ENCODE measurements at regions not wholly inside any gene's neighbourhood (a gene's known extent, or its start where the extent isn't known, plus 50 kb on each side); places are given as distances from the start of the nearest gene placed in this dataset.
A peak's percentile ranks its signal among the peaks of the same experiment; 100 is the strongest.
"Not testable (repeated sequence)": the region's sequence is repeated elsewhere in the genome, so short reads cannot be mapped to it uniquely, and the experiment has no call there.

GRCh38 chr7:26991796-26992195 lies 104.0 kb downstream of the HOXA1 start:
- Histone ChIP-seq H3K4me3 (ENCODE audit: extremely low read depth, insufficient read depth, low read length, poor library complexity, severe bottlenecking) (no peak overlapping the region), H3K4me1 (ENCODE audit: control insufficient read depth, insufficient read depth, low read length, poor library complexity, severe bottlenecking) (no peaks in the 10 kb centered on the region), H3K27ac (ENCODE audit: low read depth, low read length, severe bottlenecking) (no peak overlapping the region), H3K9me3 (ENCODE audit: control insufficient read depth, low read length) (no peaks in the 10 kb centered on the region), H3K36me3 (ENCODE audit: control insufficient read depth, insufficient read depth, low read length) (no peaks in the 10 kb centered on the region)
- WGBS, 2 experiments (ENCODE audit: insufficient coverage in 2 of 2), result 92 to 93% methylated on average over 3 of the region's 6 CpGs

GRCh38 chr7:26989897-26990670 lies 105.7 kb downstream of the HOXA1 start:
- Histone ChIP-seq H3K36me3 (ENCODE audit: control insufficient read depth, insufficient read depth, low read length) (no peaks in the 10 kb centered on the region), H3K4me1 (ENCODE audit: control insufficient read depth, insufficient read depth, low read length, poor library complexity, severe bottlenecking) (no peaks in the 10 kb centered on the region), H3K4me3 (ENCODE audit: extremely low read depth, insufficient read depth, low read length, poor library complexity, severe bottlenecking) (no peak overlapping the region), H3K9me3 (ENCODE audit: control insufficient read depth, low read length) (no peaks in the 10 kb centered on the region), H3K27ac (ENCODE audit: low read depth, low read length, severe bottlenecking) (no peak overlapping the region)
- 69 to 80% methylated on average over 1 to 2 of the region's 3 CpGs for WGBS, 2 experiments (ENCODE audit: insufficient coverage in 2 of 2)

GRCh38 chr7:26988836-26989374 lies 106.9 kb downstream of the HOXA1 start:
- Histone ChIP-seq H3K27ac (ENCODE audit: low read depth, low read length, severe bottlenecking) (no peak overlapping the region), H3K36me3 (ENCODE audit: control insufficient read depth, insufficient read depth, low read length) (no peaks in the 10 kb centered on the region), H3K4me1 (ENCODE audit: control insufficient read depth, insufficient read depth, low read length, poor library complexity, severe bottlenecking) (no peaks in the 10 kb centered on the region), H3K9me3 (ENCODE audit: control insufficient read depth, low read length) (no peaks in the 10 kb centered on the region), H3K4me3 (ENCODE audit: extremely low read depth, insufficient read depth, low read length, poor library complexity, severe bottlenecking) (no peak overlapping the region)
- WGBS, 2 experiments (ENCODE audit: insufficient coverage in 2 of 2), result 83 to 93% methylated on average over 6 to 7 of the region's 9 CpGs

DNA sequence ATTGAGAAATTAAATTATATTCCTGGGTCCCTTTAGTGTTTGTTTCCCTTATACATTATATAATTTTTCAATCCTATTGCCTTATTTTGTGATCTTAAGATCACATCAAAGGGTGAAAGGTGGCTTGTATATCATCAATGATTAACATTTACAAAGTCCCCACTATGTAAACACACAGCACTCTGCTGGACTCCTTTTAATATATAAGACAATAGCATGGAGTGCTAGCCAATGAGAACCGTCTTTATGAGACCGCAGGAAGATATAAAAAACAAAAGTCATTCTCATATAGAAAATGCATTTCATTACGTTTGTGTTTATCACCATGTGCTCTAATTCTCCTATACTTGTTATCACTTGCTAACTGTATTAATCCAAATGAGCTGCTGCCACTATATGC lies 108.5 kb downstream of the HOXA1 start:
- H3K4me3 ChIP-seq (ENCODE audit: extremely low read depth, insufficient read depth, low read length, poor library complexity, severe bottlenecking), result no peak overlapping the region
- no peaks in the 10 kb centered on the region for H3K9me3 ChIP-seq (ENCODE audit: control insufficient read depth, low read length)
- no peaks in the 10 kb centered on the region for H3K36me3 ChIP-seq (ENCODE audit: control insufficient read depth, insufficient read depth, low read length)
- WGBS, 2 experiments (ENCODE audit: insufficient coverage in 2 of 2), result 89 to 91% methylated on average over 1 to 3 of the region's 3 CpGs
- no peaks in the 10 kb centered on the region for H3K4me1 ChIP-seq (ENCODE audit: control insufficient read depth, insufficient read depth, low read length, poor library complexity, severe bottlenecking)
- no peak overlapping the region for H3K27ac ChIP-seq (ENCODE audit: low read depth, low read length, severe bottlenecking)

- H3K27ac ChIP-seq (ENCODE audit: low read depth, low read length, severe bottlenecking), result no peak overlapping the region
- no peaks in the 10 kb centered on the region for H3K4me1 ChIP-seq (ENCODE audit: control insufficient read depth, insufficient read depth, low read length, poor library complexity, severe bottlenecking)
- H3K4me3 ChIP-seq (ENCODE audit: extremely low read depth, insufficient read depth, low read length, poor library complexity, severe bottlenecking), result no peak overlapping the region
- H3K9me3 ChIP-seq (ENCODE audit: control insufficient read depth, low read length), result no peaks in the 10 kb centered on the region
- WGBS, 2 experiments (ENCODE audit: insufficient coverage in 2 of 2), result 100% methylated on average over 1 of the region's 2 CpGs; no CpG with 5 or more reads in 1 of the 2 experiments
- H3K36me3 ChIP-seq (ENCODE audit: control insufficient read depth, insufficient read depth, low read length), result no peaks in the 10 kb centered on the region
These were observed 113.8 kb upstream of the SKAP2 start for GRCh38 chr7:26978146-26978545.

GRCh38 chr7:26976840-26977239 lies 112.5 kb upstream of the SKAP2 start:
- Histone ChIP-seq H3K4me3 (ENCODE audit: extremely low read depth, insufficient read depth, low read length, poor library complexity, severe bottlenecking) (no peak overlapping the region), H3K36me3 (ENCODE audit: control insufficient read depth, insufficient read depth, low read length) (no peaks in the 10 kb centered on the region), H3K4me1 (ENCODE audit: control insufficient read depth, insufficient read depth, low read length, poor library complexity, severe bottlenecking) (no peaks in the 10 kb centered on the region), H3K27ac (ENCODE audit: low read depth, low read length, severe bottlenecking) (no peak overlapping the region), H3K9me3 (ENCODE audit: control insufficient read depth, low read length) (no peaks in the 10 kb centered on the region)

DNA sequence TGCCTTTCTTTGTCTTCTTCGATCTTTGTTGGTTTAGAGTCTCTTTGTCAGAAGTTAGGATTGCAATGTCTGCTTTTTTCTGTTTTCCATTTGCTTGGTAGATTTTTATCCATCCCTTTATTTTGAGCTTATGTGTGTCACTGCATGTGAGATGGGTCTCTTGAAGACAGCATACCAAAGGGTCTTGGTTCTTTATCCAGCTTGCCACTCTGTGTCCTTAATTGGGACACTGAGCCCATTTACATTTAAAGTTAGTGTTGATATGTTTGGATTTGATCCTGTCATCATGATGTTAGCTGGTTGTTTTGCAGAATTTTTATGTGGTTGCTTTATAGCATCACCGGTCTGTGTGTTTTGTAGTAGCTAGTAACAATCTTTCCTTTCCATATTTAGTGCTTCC lies 107.5 kb upstream of the SKAP2 start:
- not testable (repeated sequence) for H3K9me3 ChIP-seq (ENCODE audit: control insufficient read depth, low read length); H3K4me3 ChIP-seq (ENCODE audit: extremely low read depth, insufficient read depth, low read length, poor library complexity, severe bottlenecking); H3K36me3 ChIP-seq (ENCODE audit: control insufficient read depth, insufficient read depth, low read length); H3K27ac ChIP-seq (ENCODE audit: low read depth, low read length, severe bottlenecking); H3K4me1 ChIP-seq (ENCODE audit: control insufficient read depth, insufficient read depth, low read length, poor library complexity, severe bottlenecking)
- WGBS, 2 experiments (ENCODE audit: insufficient coverage in 2 of 2), result no CpG with 5 or more reads among the region's 2 CpGs

DNA sequence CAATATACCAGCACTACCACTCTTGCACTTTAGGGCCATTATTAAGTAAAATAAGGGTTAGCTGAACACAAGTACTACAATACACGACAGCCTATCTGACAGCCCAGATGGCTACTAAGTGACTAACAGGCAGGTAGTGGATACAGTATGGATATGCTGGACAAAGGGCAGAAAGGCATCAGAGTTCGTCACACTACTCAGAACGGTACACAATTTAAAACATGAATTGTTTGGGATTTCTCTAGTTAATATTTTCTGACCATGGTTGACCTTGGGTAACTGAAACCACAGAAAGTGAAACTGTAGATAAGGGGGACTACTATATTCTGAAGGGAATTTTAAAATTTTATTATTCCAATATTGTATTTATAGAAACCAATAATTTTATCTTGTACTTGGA lies 101.3 kb upstream of the SKAP2 start:
- 93 to 100% methylated on average over 2 of the region's 3 CpGs for WGBS, 2 experiments (ENCODE audit: insufficient coverage in 2 of 2)
- Histone ChIP-seq H3K27ac (ENCODE audit: low read depth, low read length, severe bottlenecking) (no peak overlapping the region), H3K9me3 (ENCODE audit: control insufficient read depth, low read length) (no peaks in the 10 kb centered on the region), H3K4me1 (ENCODE audit: control insufficient read depth, insufficient read depth, low read length, poor library complexity, severe bottlenecking) (no peaks in the 10 kb centered on the region), H3K4me3 (ENCODE audit: extremely low read depth, insufficient read depth, low read length, poor library complexity, severe bottlenecking) (no peak overlapping the region), H3K36me3 (ENCODE audit: control insufficient read depth, insufficient read depth, low read length) (no peaks in the 10 kb centered on the region)

GRCh38 chr7:26964156-26964808 lies 99.9 kb upstream of the SKAP2 start:
- no peaks in the 10 kb centered on the region for H3K36me3 ChIP-seq (ENCODE audit: control insufficient read depth, insufficient read depth, low read length)
- H3K4me1 ChIP-seq (ENCODE audit: control insufficient read depth, insufficient read depth, low read length, poor library complexity, severe bottlenecking), result peaks cover 3% of the 10 kb centered on the region
- H3K27ac ChIP-seq (ENCODE audit: low read depth, low read length, severe bottlenecking), result no peak overlapping the region
- H3K4me3 ChIP-seq (ENCODE audit: extremely low read depth, insufficient read depth, low read length, poor library complexity, severe bottlenecking), result no peak overlapping the region
- no peaks in the 10 kb centered on the region for H3K9me3 ChIP-seq (ENCODE audit: control insufficient read depth, low read length)
- 80 to 100% methylated on average over 1 to 2 of the region's 2 CpGs for WGBS, 2 experiments (ENCODE audit: insufficient coverage in 2 of 2)

- Histone ChIP-seq H3K4me3 (ENCODE audit: extremely low read depth, insufficient read depth, low read length, poor library complexity, severe bottlenecking) (no peak overlapping the region), H3K4me1 (ENCODE audit: control insufficient read depth, insufficient read depth, low read length, poor library complexity, severe bottlenecking) (peaks cover 7% of the 10 kb centered on the region), H3K9me3 (ENCODE audit: control insufficient read depth, low read length) (no peaks in the 10 kb centered on the region), H3K36me3 (ENCODE audit: control insufficient read depth, insufficient read depth, low read length) (no peaks in the 10 kb centered on the region), H3K27ac (ENCODE audit: low read depth, low read length, severe bottlenecking) (peak overlapping the region; percentile 42)
- 92 to 97% methylated on average over 3 of the region's 3 CpGs for WGBS, 2 experiments (ENCODE audit: insufficient coverage in 2 of 2)
These were observed 94.9 kb upstream of the SKAP2 start for GRCh38 chr7:26959290-26959689.

GRCh38 chr7:26958834-26959233 lies 94.4 kb upstream of the SKAP2 start:
- Histone ChIP-seq H3K9me3 (ENCODE audit: control insufficient read depth, low read length) (no peaks in the 10 kb centered on the region), H3K36me3 (ENCODE audit: control insufficient read depth, insufficient read depth, low read length) (no peaks in the 10 kb centered on the region), H3K4me1 (ENCODE audit: control insufficient read depth, insufficient read depth, low read length, poor library complexity, severe bottlenecking) (peaks cover 7% of the 10 kb centered on the region), H3K4me3 (ENCODE audit: extremely low read depth, insufficient read depth, low read length, poor library complexity, severe bottlenecking) (no peak overlapping the region), H3K27ac (ENCODE audit: low read depth, low read length, severe bottlenecking) (no peak overlapping the region)
- 89 to 92% methylated on average over 3 of the region's 5 CpGs for WGBS, 2 experiments (ENCODE audit: insufficient coverage in 2 of 2)

Data from mesodermal cell (in vitro differentiated cells).